Epithelial cell of proximal tubule (primary cell): ENCODE measurements at regions not wholly inside any gene's neighbourhood (a gene's known extent, or its start where the extent isn't known, plus 50 kb on each side); places are given as distances from the start of the nearest gene placed in this dataset.

Experiments used
- DNase-seq: peaks from one replicate; pipeline ENCODE4 v3.0.0-alpha.2; 2011; ENCODE audit warnings: low read depth
- H3K4me3 ChIP-seq: 2 replicates; pipeline ENCODE4 v1.5.1; 2011; ENCODE audit warnings: low read depth, mild to moderate bottlenecking, low read length
- CTCF ChIP-seq: conservative IDR thresholded peaks from 2 replicates; pipeline ENCODE4 v1.5.1; 2012; ENCODE audit warnings: low read depth, mild to moderate bottlenecking, low read length

- DNase-seq, result no peak
- TF ChIP-seq CTCF, result no peak
Observed at GRCh38 chr5:12795333-12795663, 891.1 kb upstream of the CTNND2 start.

GRCh38 chr5:12794476-12795332 is 890.5 kb upstream of the CTNND2 start:
- TF ChIP-seq CTCF, result no peak
- no peak for DNase-seq

More at GRCh38 chr5:12795333-12795663, 891.1 kb upstream of the CTNND2 start:
- H3K4me3 ChIP-seq, result no peak overlapping the region

DNA sequence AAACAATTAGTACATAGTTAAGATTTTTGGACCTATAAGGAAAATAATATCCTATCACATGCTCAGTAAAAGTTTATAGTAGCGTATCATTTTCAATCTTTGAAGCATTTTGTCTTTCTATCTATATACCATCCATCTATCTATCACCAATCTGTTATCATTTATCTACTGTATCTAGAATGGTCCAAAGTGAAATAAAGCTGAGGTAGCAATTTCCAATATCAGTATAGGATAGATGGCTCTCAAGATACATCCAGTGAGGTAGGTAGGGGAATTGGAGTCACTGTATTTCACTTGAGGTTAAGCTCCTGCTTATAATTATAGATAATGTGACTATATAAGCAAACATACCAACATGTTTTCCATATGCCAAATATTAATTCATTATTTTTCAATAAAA is 889.1 kb upstream of the CTNND2 start:
- DNase-seq, result no peak
- TF ChIP-seq CTCF, result no peak
- no peak overlapping the region for H3K4me3 ChIP-seq

More at GRCh38 chr5:12794476-12795332, 890.5 kb upstream of the CTNND2 start:
- no peak overlapping the region for H3K4me3 ChIP-seq

DNA sequence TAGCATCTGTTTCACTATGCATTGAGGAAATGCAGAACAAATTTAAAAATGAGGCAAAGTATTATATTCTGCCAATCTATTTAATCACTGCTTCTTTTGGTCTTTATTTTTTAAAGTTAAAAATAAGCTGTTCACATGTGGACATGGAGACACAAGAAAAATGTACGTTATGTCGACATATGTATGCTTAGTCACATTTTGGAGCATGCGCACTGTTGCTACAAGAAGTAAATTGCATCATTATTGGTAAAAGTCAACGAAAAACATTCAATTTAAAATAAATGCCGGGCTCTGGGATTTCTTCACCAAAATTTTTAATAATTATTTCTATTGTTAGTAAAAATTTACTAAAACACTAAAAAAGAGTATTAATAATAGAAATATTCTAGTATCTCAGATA is 876.3 kb upstream of the CTNND2 start:
- H3K4me3 ChIP-seq, result no peak overlapping the region
- TF ChIP-seq CTCF, result no peak
- DNase-seq, result no peak

DNA sequence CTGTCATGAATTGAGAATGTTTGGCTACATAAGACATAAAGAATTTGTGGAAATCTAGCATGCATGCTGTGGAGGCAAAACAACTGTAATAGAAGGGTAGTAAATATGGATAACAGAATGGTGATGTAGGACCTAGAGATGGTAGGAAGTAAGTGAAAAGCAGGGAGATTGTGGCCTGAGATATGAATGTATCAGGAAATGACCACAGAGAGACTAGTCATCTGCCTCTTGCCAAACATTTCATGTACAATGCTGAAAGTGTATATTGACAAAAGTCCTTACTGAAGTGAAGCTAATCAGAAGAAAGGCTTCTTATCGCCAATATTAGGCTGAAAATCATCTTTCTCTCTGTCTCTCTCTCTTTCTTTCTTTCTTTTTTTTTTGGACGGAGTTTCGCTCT is 873.1 kb upstream of the CTNND2 start:
- no peak for TF ChIP-seq CTCF
- no peak for DNase-seq
- H3K4me3 ChIP-seq, result no peak overlapping the region

DNA sequence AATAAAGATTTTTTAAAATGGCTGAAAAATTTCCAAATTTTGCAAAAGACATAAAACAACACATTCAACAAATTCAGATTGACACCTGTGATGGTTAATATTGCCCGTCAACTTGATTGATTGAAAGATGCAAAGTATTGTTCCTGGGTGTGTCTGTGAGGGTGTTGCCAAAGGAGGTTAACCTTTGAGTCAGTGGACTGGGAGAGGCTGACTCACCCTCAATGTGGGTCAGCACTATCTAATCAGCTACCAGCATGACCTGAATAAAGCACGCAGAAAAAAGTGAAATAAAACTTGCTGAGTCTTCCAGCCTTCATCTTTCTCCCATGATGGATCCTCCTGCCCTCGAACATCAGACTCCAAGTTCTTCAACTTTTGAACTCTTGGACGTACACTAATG is 868.0 kb upstream of the CTNND2 start:
- no peak overlapping the region for H3K4me3 ChIP-seq
- TF ChIP-seq CTCF, result no peak
- no peak for DNase-seq

DNA sequence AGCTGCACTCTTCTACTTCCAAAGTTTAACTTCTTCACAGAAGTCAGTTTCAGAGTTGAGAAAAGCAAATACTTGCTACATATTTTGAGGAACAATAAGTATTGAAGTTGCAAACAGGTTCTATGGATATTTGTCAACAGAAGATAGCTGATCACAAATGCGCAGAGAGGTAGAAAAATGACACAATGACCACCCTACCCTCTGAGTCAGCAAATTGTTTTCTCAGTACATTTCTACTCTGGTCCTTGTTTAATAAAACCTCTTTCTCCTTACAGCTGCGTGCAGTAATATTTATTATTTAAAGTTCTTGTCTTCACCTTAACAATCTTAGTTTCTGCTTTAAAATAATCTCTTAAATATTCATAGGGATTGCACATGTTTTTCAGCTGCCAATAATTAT is 855.1 kb upstream of the CTNND2 start:
- no peak overlapping the region for H3K4me3 ChIP-seq
- DNase-seq, result no peak
- no peak for TF ChIP-seq CTCF
